ENCODE measurements at regions not wholly inside any gene's neighbourhood (a gene's known extent, or its start where the extent isn't known, plus 50 kb on each side); places are given as distances from the start of the nearest gene placed in this dataset.

DNA sequence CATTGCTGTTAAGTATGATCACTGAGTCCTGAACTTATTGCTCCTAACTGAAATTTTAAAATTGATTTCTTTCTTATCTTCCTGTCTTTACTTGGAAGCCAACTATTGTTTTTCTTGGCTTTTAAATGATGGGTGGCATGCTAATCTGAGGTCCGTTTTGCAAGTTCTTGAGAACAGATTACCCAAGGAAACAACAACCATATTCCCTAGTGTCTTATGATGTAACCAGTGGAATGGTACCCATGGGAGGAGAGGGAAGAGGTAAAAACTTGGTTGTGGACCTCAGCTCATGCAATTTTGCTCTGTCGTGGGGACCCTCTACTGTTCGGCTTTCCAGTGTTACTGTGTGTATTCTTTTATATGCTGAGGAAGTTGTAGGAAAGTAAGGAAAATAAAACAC, 454.8 kb upstream of the ADAMTS5 start:
- no peak for TF ChIP-seq SP1 (CRISPR knock-in tag; conservative IDR thresholded peaks at IDR 0.05)
- TF ChIP-seq, protein P1, sequence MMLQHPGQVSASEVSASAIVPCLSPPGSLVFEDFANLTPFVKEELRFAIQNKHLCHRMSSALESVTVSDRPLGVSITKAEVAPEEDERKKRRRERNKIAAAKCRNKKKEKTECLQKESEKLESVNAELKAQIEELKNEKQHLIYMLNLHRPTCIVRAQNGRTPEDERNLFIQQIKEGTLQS (CRISPR knock-in tag; conservative IDR thresholded peaks at IDR 0.05): no peak
- no peak for TF ChIP-seq ZNF416 (CRISPR knock-in tag; IDR thresholded peaks at IDR 0.05)
- no peak for TF ChIP-seq CTCF (IDR thresholded peaks at IDR 0.05)
- no peak for TF ChIP-seq HMGXB4 (CRISPR knock-in tag; IDR thresholded peaks at IDR 0.05)
- TF ChIP-seq TEAD1 (CRISPR knock-in tag; IDR thresholded peaks at IDR 0.05): no peak
- TF ChIP-seq, protein P2, sequence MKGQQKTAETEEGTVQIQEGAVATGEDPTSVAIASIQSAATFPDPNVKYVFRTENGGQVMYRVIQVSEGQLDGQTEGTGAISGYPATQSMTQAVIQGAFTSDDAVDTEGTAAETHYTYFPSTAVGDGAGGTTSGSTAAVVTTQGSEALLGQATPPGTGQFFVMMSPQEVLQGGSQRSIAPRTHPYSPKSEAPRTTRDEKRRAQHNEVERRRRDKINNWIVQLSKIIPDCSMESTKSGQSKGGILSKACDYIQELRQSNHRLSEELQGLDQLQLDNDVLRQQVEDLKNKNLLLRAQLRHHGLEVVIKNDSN (CRISPR knock-in tag; IDR thresholded peaks at IDR 0.05): no peak
- no peak for TF ChIP-seq CREB1 (CRISPR knock-in tag; IDR thresholded peaks at IDR 0.05)
- TF ChIP-seq FOXK1 (CRISPR knock-in tag; IDR thresholded peaks at IDR 0.05): no peak
